HCT116 (cell line): ENCODE measurements at regions not wholly inside any gene's neighbourhood (a gene's known extent, or its start where the extent isn't known, plus 50 kb on each side); places are given as distances from the start of the nearest gene placed in this dataset.

ENCODE experiments used
- ATAC-seq: fragments of 200-7000 bp; cut with Tn5 transposase; 2 replicates; pipeline ENCODE4 v1.9.1; 2020; ENCODE audit warnings: mild to moderate bottlenecking, moderate library complexity
- BruUV-seq: library from RNA; stranded (reverse); fragments of 400-500 nt; replicated peaks from 2 replicates; lab custom pipeline; 2021; lab: Mats Ljungman, UMichigan
- CTCF ChIA-PET: fragments of 300-600 bp; sonication (Branson Sonifier 250); formaldehyde crosslinking; loops from one replicate; lab custom pipeline; 2021; ENCODE audit warnings: antibody characterized with exemption; lab: Charles Lee
- POLR2A ChIA-PET: fragments of 300-600, 350-600 bp; sonication (Branson Sonifier 250); formaldehyde crosslinking; loops from one replicate; lab custom pipeline; 2021; ENCODE audit warnings: antibody characterized with exemption; lab: Charles Lee
- RAD21 ChIA-PET, 2 experiments: fragments of 300-600 bp; sonication (Branson Sonifier 250); formaldehyde crosslinking; loops; one replicate each; lab custom pipeline; 2023; ENCODE audit warnings: low total read pairs in 2 of 2; ENCODE audit not compliant: uncharacterized antibody in 2 of 2, unreplicated experiment in 2 of 2, low non-redundant PET in 1 of 2; lab: Charles Lee
- DNase-seq: peaks from one replicate; pipeline ENCODE4 v3.0.0-alpha.2; 2010; ENCODE audit warnings: low read depth, low spot score
- H2AFZ ChIP-seq: fragments of 200-600 bp; shearing (Covaris generic), sonication (generic); 2 replicates; pipeline ENCODE4 v1.6.1; 2017; ENCODE audit warnings: low read depth, mixed run types, mixed read lengths, antibody characterized with exemption, low read length; ENCODE audit not compliant: poor library complexity, severe bottlenecking
- H3K27ac ChIP-seq: 2 replicates; pipeline ENCODE4 v1.5.1; 2012; ENCODE audit warnings: low read depth, low read length
- H3K27me3 ChIP-seq: fragments of 200-600 bp; sonication (generic); 2 replicates; pipeline ENCODE4 v1.6.1; 2016; ENCODE audit warnings: mixed run types, low read length, mixed read lengths; ENCODE audit not compliant: insufficient read depth
- H3K36me3 ChIP-seq, 2 experiments: fragments of 200-500 bp in 1 of 2; fragments of 200-600 bp in 1 of 2; sonication (Bioruptor generic) in 1 of 2; sonication (generic) in 1 of 2; 2 replicates each; pipeline versions ENCODE4 v1.5.1 to v1.6.1; 2014 to 2016; ENCODE audit warnings: low read length in 2 of 2, inconsistent platforms in 1 of 2, mixed read lengths in 1 of 2, mixed run types in 1 of 2; ENCODE audit not compliant: insufficient read depth in 2 of 2, control insufficient read depth in 1 of 2
- H3K4me1 ChIP-seq, 2 experiments: fragments of 200-600 bp in 1 of 2; sonication (generic) in 1 of 2; 2 replicates each; pipeline versions ENCODE4 v1.5.1 to v1.6.1; 2012 to 2017; ENCODE audit warnings: low read length in 2 of 2, inconsistent platforms in 1 of 2, mild to moderate bottlenecking in 1 of 2, mixed read lengths in 1 of 2, mixed run types in 1 of 2, moderate library complexity in 1 of 2; ENCODE audit not compliant: insufficient read depth in 2 of 2, control insufficient read depth in 1 of 2
- H3K4me2 ChIP-seq: fragments of 200-600 bp; sonication (generic); 2 replicates; pipeline ENCODE4 v1.6.1; 2017; ENCODE audit warnings: mixed run types, low read length, mixed read lengths
- H3K4me3 ChIP-seq, 2 experiments: fragments of 200-600 bp in 1 of 2; sonication (generic) in 1 of 2; replicated peaks in 1 of 2; 2 replicates each; pipeline ENCODE4 v1.5.1; 2011 to 2016; ENCODE audit warnings: low read length in 2 of 2, control low read depth in 1 of 2, low read depth in 1 of 2, mild to moderate bottlenecking in 1 of 2, mixed read lengths in 1 of 2, mixed run types in 1 of 2
- H3K79me2 ChIP-seq: fragments of 200-600 bp; sonication (generic); 2 replicates; pipeline ENCODE4 v1.6.1; 2017; ENCODE audit warnings: mild to moderate bottlenecking, mixed run types, low read length, moderate library complexity, mixed read lengths; ENCODE audit not compliant: insufficient read depth
- H3K9ac ChIP-seq: fragments of 200-600 bp; sonication (generic); 2 replicates; pipeline ENCODE4 v1.6.1; 2016; ENCODE audit warnings: low read length, mixed read lengths
- H3K9me2 ChIP-seq: fragments of 200-600 bp; sonication (generic), shearing (Covaris generic); 2 replicates; pipeline ENCODE4 v1.6.1; 2017; ENCODE audit warnings: mixed run types, mild to moderate bottlenecking, moderate library complexity; ENCODE audit not compliant: insufficient read depth
- H3K9me3 ChIP-seq, 2 experiments: fragments of 200-500 bp in 1 of 2; fragments of 200-600 bp in 1 of 2; sonication (Bioruptor generic) in 1 of 2; sonication (generic) in 1 of 2; 2 replicates each; pipeline ENCODE4 v1.6.1; 2014 to 2017; ENCODE audit warnings: low read length in 2 of 2, mixed read lengths in 2 of 2, inconsistent platforms in 1 of 2, low read depth in 1 of 2, mild to moderate bottlenecking in 1 of 2, mixed run types in 1 of 2, moderate library complexity in 1 of 2; ENCODE audit not compliant: control insufficient read depth in 1 of 2, insufficient read depth in 1 of 2
- H4K20me1 ChIP-seq: fragments of 200-600 bp; sonication (generic), shearing (Covaris generic); 2 replicates; pipeline ENCODE4 v1.6.1; 2017; ENCODE audit warnings: mixed run types, mild to moderate bottlenecking, moderate library complexity; ENCODE audit not compliant: insufficient read depth
- CBX3 ChIP-seq: IDR thresholded peaks from 2 replicates; pipeline ENCODE4 v1.6.1; 2012; ENCODE audit warnings: low read depth
- EGR1 ChIP-seq: IDR thresholded peaks from 2 replicates; pipeline ENCODE4 v1.6.1; 2012; ENCODE audit warnings: low read depth
- EZH2 ChIP-seq: fragments of 200-600 bp; sonication (generic); IDR thresholded peaks from 2 replicates; pipeline ENCODE4 v1.6.1; 2017; ENCODE audit warnings: antibody characterized with exemption, mixed run types
- EZH2phosphoT487 ChIP-seq: fragments of 200-600 bp; IDR thresholded peaks from 2 replicates; pipeline ENCODE4 v1.6.1; 2018; ENCODE audit warnings: antibody characterized with exemption, borderline replicate concordance
- RAD21 ChIP-seq: IDR thresholded peaks from 2 replicates; pipeline ENCODE4 v1.6.1; 2012; ENCODE audit warnings: low read depth, mild to moderate bottlenecking
- SIN3A ChIP-seq: IDR thresholded peaks from 2 replicates; pipeline ENCODE4 v1.6.1; 2012; ENCODE audit warnings: low read depth
- TCF7L2 ChIP-seq: IDR thresholded peaks from 2 replicates; pipeline ENCODE4 v1.7.0; 2011; ENCODE audit warnings: borderline replicate concordance, inconsistent platforms; ENCODE audit not compliant: insufficient read depth, insufficient read length; ENCODE audit errors: extremely low read depth
- YY1 ChIP-seq: IDR thresholded peaks from 2 replicates; pipeline ENCODE4 v1.6.1; 2011; ENCODE audit warnings: low read length, low read depth, moderate library complexity, mild to moderate bottlenecking; ENCODE audit not compliant: insufficient replicate concordance; ENCODE audit errors: extremely low read depth
- ZFX ChIP-seq: fragments of 450-650 bp; IDR thresholded peaks from 2 replicates; pipeline ENCODE4 v1.6.1; 2017
- ZNF274 ChIP-seq: fragments of 200-500 bp; sonication (Bioruptor generic); IDR thresholded peaks from 2 replicates; pipeline ENCODE4 v1.6.1; 2014; ENCODE audit warnings: mild to moderate bottlenecking, low read depth, low read length, inconsistent platforms
- intact Hi-C: fragments of 100-400 bp; cut with micrococcal nuclease; formaldehyde crosslinking; loops from 2 replicates; pipeline ENCODE4 v1.10.0; 2022
- TF ChIP-seq, protein P1 (sequence below): IDR thresholded peaks from 2 replicates; pipeline ENCODE4 v1.6.1; 2012; ENCODE audit warnings: low read depth
- TF ChIP-seq, protein P2 (sequence below), 3 experiments: fragments of 200-600 bp in 1 of 3; sonication (generic) in 1 of 3; IDR thresholded peaks in 2 of 3; conservative IDR thresholded peaks in 1 of 3; 2 replicates each; pipeline ENCODE4 v1.5.1; 2012 to 2017; ENCODE audit warnings: low read depth in 2 of 3, low read length in 2 of 3, antibody characterized with exemption in 1 of 3, borderline replicate concordance in 1 of 3, control low read depth in 1 of 3, mild to moderate bottlenecking in 1 of 3, mixed read lengths in 1 of 3, mixed run types in 1 of 3, moderate library complexity in 1 of 3; ENCODE audit not compliant: insufficient read depth in 1 of 3

DNA sequence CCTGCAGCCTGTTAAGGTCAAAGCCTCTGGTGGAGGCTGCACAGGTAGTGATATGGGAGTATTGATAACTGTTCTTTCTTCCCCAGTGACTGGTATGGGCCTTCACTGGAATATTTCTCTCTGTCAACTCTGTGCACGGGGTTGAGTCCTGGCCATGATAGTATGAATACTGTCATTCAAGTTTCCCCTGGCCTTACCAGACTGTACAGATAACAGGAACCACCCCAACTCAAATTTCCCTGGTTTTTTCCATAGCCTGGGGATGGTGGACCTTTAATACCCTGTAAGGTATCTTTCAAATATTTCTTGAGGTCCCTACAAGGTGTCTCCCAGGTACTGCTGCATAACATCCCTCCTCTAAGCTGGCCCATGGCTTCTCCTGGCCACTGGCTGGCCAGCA is 51.4 kb upstream of the TNFAIP3 start:
- H3K9ac ChIP-seq = no peak overlapping the region
- RAD21 ChIA-PET = no interaction called here
- DNase-seq = no peak
- ATAC-seq = no peak
- H3K9me3 ChIP-seq = no peaks in the 10 kb centered on the region
- H3K27ac ChIP-seq = no peak overlapping the region
- H3K9me2 ChIP-seq = no peaks in the 10 kb centered on the region
- no peaks in the 10 kb centered on the region for H3K36me3 ChIP-seq
- H3K4me2 ChIP-seq = no peak overlapping the region
- peaks cover 8 to 24% of the 10 kb centered on the region in 2 experiments; a peak in 3 of 4 replicates for H3K4me1 ChIP-seq
- H3K4me3 ChIP-seq = no peak overlapping the region
- CTCF ChIA-PET = no interaction called here
- H2AFZ ChIP-seq = no peak overlapping the region
- POLR2A ChIA-PET = no interaction called here
- no peaks in the 10 kb centered on the region for H4K20me1 ChIP-seq
- TF ChIP-seq CBX3 (no peak), ZNF274 (no peak), EZH2 (no peak), EGR1 (no peak), SIN3A (no peak), RAD21 (no peak), EZH2phosphoT487 (no peak), YY1 (no peak), ZFX (no peak), TCF7L2 (no peak)
- TF ChIP-seq, protein P1, sequence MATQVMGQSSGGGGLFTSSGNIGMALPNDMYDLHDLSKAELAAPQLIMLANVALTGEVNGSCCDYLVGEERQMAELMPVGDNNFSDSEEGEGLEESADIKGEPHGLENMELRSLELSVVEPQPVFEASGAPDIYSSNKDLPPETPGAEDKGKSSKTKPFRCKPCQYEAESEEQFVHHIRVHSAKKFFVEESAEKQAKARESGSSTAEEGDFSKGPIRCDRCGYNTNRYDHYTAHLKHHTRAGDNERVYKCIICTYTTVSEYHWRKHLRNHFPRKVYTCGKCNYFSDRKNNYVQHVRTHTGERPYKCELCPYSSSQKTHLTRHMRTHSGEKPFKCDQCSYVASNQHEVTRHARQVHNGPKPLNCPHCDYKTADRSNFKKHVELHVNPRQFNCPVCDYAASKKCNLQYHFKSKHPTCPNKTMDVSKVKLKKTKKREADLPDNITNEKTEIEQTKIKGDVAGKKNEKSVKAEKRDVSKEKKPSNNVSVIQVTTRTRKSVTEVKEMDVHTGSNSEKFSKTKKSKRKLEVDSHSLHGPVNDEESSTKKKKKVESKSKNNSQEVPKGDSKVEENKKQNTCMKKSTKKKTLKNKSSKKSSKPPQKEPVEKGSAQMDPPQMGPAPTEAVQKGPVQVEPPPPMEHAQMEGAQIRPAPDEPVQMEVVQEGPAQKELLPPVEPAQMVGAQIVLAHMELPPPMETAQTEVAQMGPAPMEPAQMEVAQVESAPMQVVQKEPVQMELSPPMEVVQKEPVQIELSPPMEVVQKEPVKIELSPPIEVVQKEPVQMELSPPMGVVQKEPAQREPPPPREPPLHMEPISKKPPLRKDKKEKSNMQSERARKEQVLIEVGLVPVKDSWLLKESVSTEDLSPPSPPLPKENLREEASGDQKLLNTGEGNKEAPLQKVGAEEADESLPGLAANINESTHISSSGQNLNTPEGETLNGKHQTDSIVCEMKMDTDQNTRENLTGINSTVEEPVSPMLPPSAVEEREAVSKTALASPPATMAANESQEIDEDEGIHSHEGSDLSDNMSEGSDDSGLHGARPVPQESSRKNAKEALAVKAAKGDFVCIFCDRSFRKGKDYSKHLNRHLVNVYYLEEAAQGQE = no peak
- TF ChIP-seq, protein P2, sequence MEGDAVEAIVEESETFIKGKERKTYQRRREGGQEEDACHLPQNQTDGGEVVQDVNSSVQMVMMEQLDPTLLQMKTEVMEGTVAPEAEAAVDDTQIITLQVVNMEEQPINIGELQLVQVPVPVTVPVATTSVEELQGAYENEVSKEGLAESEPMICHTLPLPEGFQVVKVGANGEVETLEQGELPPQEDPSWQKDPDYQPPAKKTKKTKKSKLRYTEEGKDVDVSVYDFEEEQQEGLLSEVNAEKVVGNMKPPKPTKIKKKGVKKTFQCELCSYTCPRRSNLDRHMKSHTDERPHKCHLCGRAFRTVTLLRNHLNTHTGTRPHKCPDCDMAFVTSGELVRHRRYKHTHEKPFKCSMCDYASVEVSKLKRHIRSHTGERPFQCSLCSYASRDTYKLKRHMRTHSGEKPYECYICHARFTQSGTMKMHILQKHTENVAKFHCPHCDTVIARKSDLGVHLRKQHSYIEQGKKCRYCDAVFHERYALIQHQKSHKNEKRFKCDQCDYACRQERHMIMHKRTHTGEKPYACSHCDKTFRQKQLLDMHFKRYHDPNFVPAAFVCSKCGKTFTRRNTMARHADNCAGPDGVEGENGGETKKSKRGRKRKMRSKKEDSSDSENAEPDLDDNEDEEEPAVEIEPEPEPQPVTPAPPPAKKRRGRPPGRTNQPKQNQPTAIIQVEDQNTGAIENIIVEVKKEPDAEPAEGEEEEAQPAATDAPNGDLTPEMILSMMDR (IDR thresholded peaks at IDR 0.05 in 2 of 3, conservative IDR thresholded peaks at IDR 0.05 in 1 of 3; ENCODE audit: borderline replicate concordance in 1 of 3, insufficient read depth in 1 of 3, low read depth in 2 of 3, low read length in 2 of 3) = no peak
- H3K79me2 ChIP-seq = no peaks in the 10 kb centered on the region
- intact Hi-C loops = no loop called here
- no TSS peak for BruUV-seq
- no peaks in the 10 kb centered on the region for H3K27me3 ChIP-seq
